Astrocyte (in vitro differentiated cells and primary cell): ENCODE measurements at regions not wholly inside any gene's neighbourhood (a gene's known extent, or its start where the extent isn't known, plus 50 kb on each side); places are given as distances from the start of the nearest gene placed in this dataset.
A peak's percentile ranks its signal among the peaks of the same experiment; 100 is the strongest.

Experiments used
- DNase-seq: peaks from one replicate; pipeline ENCODE4 v3.0.0-alpha.2; 2010; ENCODE audit warnings: low read depth
- FAIRE-seq: peaks from 2 replicates; lab custom pipeline; 2011; peaks lifted over from hg19 to GRCh38; lab: Jason Lieb, UNC
- H2AFZ ChIP-seq: 2 replicates; pipeline ENCODE4 v1.6.0; 2012; ENCODE audit warnings: low read depth, low read length, inconsistent platforms
- H3K27ac ChIP-seq: 2 replicates; pipeline ENCODE4 v1.5.1; 2011; ENCODE audit warnings: low read depth, low read length, inconsistent platforms
- H3K27me3 ChIP-seq: 2 replicates; pipeline ENCODE4 v1.6.0; 2011; ENCODE audit warnings: low read length, inconsistent platforms; ENCODE audit not compliant: insufficient read depth
- H3K36me3 ChIP-seq: 2 replicates; pipeline ENCODE4 v1.5.1; 2011; ENCODE audit warnings: low read length, inconsistent platforms; ENCODE audit not compliant: insufficient read depth
- H3K4me1 ChIP-seq: 2 replicates; pipeline ENCODE4 v1.5.1; 2011; ENCODE audit warnings: low read length, inconsistent platforms; ENCODE audit not compliant: insufficient read depth
- H3K4me2 ChIP-seq: 2 replicates; pipeline ENCODE4 v1.6.0; 2012; ENCODE audit warnings: low read length, inconsistent platforms
- H3K4me3 ChIP-seq: 2 replicates; pipeline ENCODE4 v1.5.1; 2011; ENCODE audit warnings: low read depth, mild to moderate bottlenecking, low read length, inconsistent platforms; ENCODE audit not compliant: insufficient read depth
- H3K79me2 ChIP-seq: 2 replicates; pipeline ENCODE4 v1.6.0; 2012; ENCODE audit warnings: mild to moderate bottlenecking, low read length, inconsistent platforms; ENCODE audit not compliant: insufficient read depth
- H3K9ac ChIP-seq: 2 replicates; pipeline ENCODE4 v1.6.0; 2012; ENCODE audit warnings: mild to moderate bottlenecking, low read length, inconsistent platforms
- H3K9me3 ChIP-seq: 2 replicates; pipeline ENCODE4 v1.5.1; 2012; ENCODE audit warnings: low read depth, mild to moderate bottlenecking, low read length, inconsistent platforms; ENCODE audit not compliant: insufficient read depth
- H4K20me1 ChIP-seq: 2 replicates; pipeline ENCODE4 v1.6.0; 2012; ENCODE audit warnings: low read length, inconsistent platforms; ENCODE audit not compliant: insufficient read depth
- H3K27ac Mint-ChIP-seq: one replicate; pipeline ENCODE4 v1.8.0; 2021; ENCODE audit warnings: mild to moderate bottlenecking, mixed read lengths; ENCODE audit not compliant: unreplicated experiment
- H3K27me3 Mint-ChIP-seq: one replicate; pipeline ENCODE4 v1.8.0; 2021; ENCODE audit warnings: low read depth, mixed read lengths; ENCODE audit not compliant: unreplicated experiment
- H3K36me3 Mint-ChIP-seq: one replicate; pipeline ENCODE4 v1.8.0; 2021; ENCODE audit warnings: low read depth, mixed read lengths; ENCODE audit not compliant: unreplicated experiment
- H3K4me1 Mint-ChIP-seq: one replicate; pipeline ENCODE4 v1.8.0; 2021; ENCODE audit warnings: low read depth, mixed read lengths; ENCODE audit not compliant: unreplicated experiment
- H3K4me3 Mint-ChIP-seq: one replicate; pipeline ENCODE4 v1.8.0; 2021; ENCODE audit warnings: mild to moderate bottlenecking, moderate library complexity, mixed read lengths; ENCODE audit not compliant: unreplicated experiment
- H3K9me3 Mint-ChIP-seq: one replicate; pipeline ENCODE4 v1.8.0; 2021; ENCODE audit warnings: mild to moderate bottlenecking, mixed read lengths; ENCODE audit not compliant: unreplicated experiment
- CTCF ChIP-seq: IDR thresholded peaks from 2 replicates; pipeline ENCODE4 v1.5.1; 2011; ENCODE audit warnings: low read depth, mild to moderate bottlenecking, inconsistent platforms, low read length, moderate library complexity; ENCODE audit not compliant: insufficient read depth
- EZH2 ChIP-seq: IDR thresholded peaks from 2 replicates; pipeline ENCODE4 v1.6.1; 2012; ENCODE audit warnings: mild to moderate bottlenecking, low read length, inconsistent platforms; ENCODE audit not compliant: insufficient read depth

GRCh38 chrX:39324233-39324930, 523.1 kb downstream of the MID1IP1 start:
- no peak overlapping the region for H3K27ac ChIP-seq
- no peak overlapping the region for H2AFZ ChIP-seq
- no peak overlapping the region for H3K4me3 ChIP-seq
- no peaks in the 10 kb centered on the region for H3K9me3 ChIP-seq
- H3K27me3 ChIP-seq, result peaks cover 5% of the 10 kb centered on the region
- TF ChIP-seq EZH2 (no peak), CTCF (no peak)
- no peak overlapping the region for H3K4me3 Mint-ChIP-seq
- FAIRE-seq (peak; percentile 58), DNase-seq (no peak)
- H3K79me2 ChIP-seq, result no peaks in the 10 kb centered on the region
- no peaks in the 10 kb centered on the region for H3K4me1 Mint-ChIP-seq
- no peaks in the 10 kb centered on the region for H3K9me3 Mint-ChIP-seq
- no peak overlapping the region for H3K27ac Mint-ChIP-seq
- no peak overlapping the region for H3K4me2 ChIP-seq
- no peaks in the 10 kb centered on the region for H3K36me3 ChIP-seq
- no peaks in the 10 kb centered on the region for H4K20me1 ChIP-seq
- H3K27me3 Mint-ChIP-seq, result peaks cover 37% of the 10 kb centered on the region
- H3K4me1 ChIP-seq, result no peaks in the 10 kb centered on the region
- no peak overlapping the region for H3K9ac ChIP-seq
- H3K36me3 Mint-ChIP-seq, result peaks cover 3% of the 10 kb centered on the region

- no peak overlapping the region for H3K9ac ChIP-seq
- no peaks in the 10 kb centered on the region for H3K79me2 ChIP-seq
- no peak overlapping the region for H3K4me3 Mint-ChIP-seq
- no peak overlapping the region for H3K27ac ChIP-seq
- DNase-seq, result no peak
- no peaks in the 10 kb centered on the region for H3K4me1 ChIP-seq
- H3K27ac Mint-ChIP-seq, result no peak overlapping the region
- H3K36me3 Mint-ChIP-seq, result peaks cover 3% of the 10 kb centered on the region
- no peaks in the 10 kb centered on the region for H3K9me3 ChIP-seq
- peak; percentile 29 for FAIRE-seq
- H3K4me3 ChIP-seq, result no peak overlapping the region
- no peak overlapping the region for H3K4me2 ChIP-seq
- H3K4me1 Mint-ChIP-seq, result peaks cover 3% of the 10 kb centered on the region
- no peaks in the 10 kb centered on the region for H4K20me1 ChIP-seq
- no peaks in the 10 kb centered on the region for H3K36me3 ChIP-seq
- H3K9me3 Mint-ChIP-seq, result no peaks in the 10 kb centered on the region
- H2AFZ ChIP-seq, result no peak overlapping the region
- peaks cover 28% of the 10 kb centered on the region for H3K27me3 Mint-ChIP-seq
- TF ChIP-seq EZH2 (no peak), CTCF (no peak)
- peaks cover 7% of the 10 kb centered on the region for H3K27me3 ChIP-seq
Measured at GRCh38 chrX:39327255-39327654, 526.0 kb downstream of the MID1IP1 start.

GRCh38 chrX:39327705-39328104, 526.4 kb downstream of the MID1IP1 start:
- Mint-ChIP-seq H3K27ac (no peak overlapping the region), H3K9me3 (no peaks in the 10 kb centered on the region), H3K36me3 (peaks cover 3% of the 10 kb centered on the region), H3K4me1 (peaks cover 3% of the 10 kb centered on the region), H3K4me3 (no peak overlapping the region), H3K27me3 (peaks cover 28% of the 10 kb centered on the region)
- H3K79me2 ChIP-seq, result no peaks in the 10 kb centered on the region
- no peak overlapping the region for H3K9ac ChIP-seq
- H3K9me3 ChIP-seq, result no peaks in the 10 kb centered on the region
- no peaks in the 10 kb centered on the region for H3K36me3 ChIP-seq
- DNase-seq, result no peak
- TF ChIP-seq EZH2 (no peak), CTCF (no peak)
- FAIRE-seq, result peak; percentile 59
- H3K4me3 ChIP-seq, result no peak overlapping the region
- no peaks in the 10 kb centered on the region for H3K4me1 ChIP-seq
- H2AFZ ChIP-seq, result no peak overlapping the region
- H3K27me3 ChIP-seq, result peaks cover 7% of the 10 kb centered on the region
- H3K27ac ChIP-seq, result no peak overlapping the region
- no peaks in the 10 kb centered on the region for H4K20me1 ChIP-seq
- H3K4me2 ChIP-seq, result no peak overlapping the region
